Subcutaneous abdominal adipose tissue (tissue), 5 donors: ENCODE measurements at regions not wholly inside any gene's neighbourhood (a gene's known extent, or its start where the extent isn't known, plus 50 kb on each side); places are given as distances from the start of the nearest gene placed in this dataset.

Experiments used
- H3K27ac ChIP-seq: one replicate; pipeline ENCODE4 v1.7.0; 2013; ENCODE audit warnings: low read depth, mild to moderate bottlenecking, inconsistent platforms, low read length, moderate library complexity
- H3K27me3 ChIP-seq, 5 donors: one replicate each; pipeline ENCODE4 v1.7.0; 2013; ENCODE audit warnings: low read length in 5 of 5, inconsistent platforms in 1 of 5; ENCODE audit not compliant: control insufficient read depth in 5 of 5, insufficient read depth in 4 of 5
- H3K36me3 ChIP-seq, 5 donors: one replicate each; pipeline ENCODE4 v1.7.0; 2013; ENCODE audit warnings: low read length in 5 of 5; ENCODE audit not compliant: control insufficient read depth in 5 of 5, insufficient read depth in 5 of 5
- H3K4me1 ChIP-seq, 5 donors: one replicate each; pipeline ENCODE4 v1.7.0; 2013; ENCODE audit warnings: low read length in 5 of 5, mild to moderate bottlenecking in 3 of 5, moderate library complexity in 1 of 5; ENCODE audit not compliant: control insufficient read depth in 5 of 5, insufficient read depth in 5 of 5
- H3K4me3 ChIP-seq, 5 donors: one replicate each; pipeline ENCODE4 v1.7.0; 2013; ENCODE audit warnings: low read length in 5 of 5, low read depth in 1 of 5
- H3K9ac ChIP-seq, 5 donors: one replicate each; pipeline ENCODE4 v1.7.0; 2013; ENCODE audit warnings: low read length in 5 of 5, mild to moderate bottlenecking in 4 of 5, moderate library complexity in 3 of 5
- H3K9me3 ChIP-seq, 5 donors: one replicate each; pipeline ENCODE4 v1.7.0; 2013; ENCODE audit warnings: low read length in 5 of 5; ENCODE audit not compliant: control insufficient read depth in 5 of 5
- donor health status: healthy.
- donor health status: healthy.
- donor health status: healthy.
- donor health status: healthy.
- donor health status: healthy.

DNA sequence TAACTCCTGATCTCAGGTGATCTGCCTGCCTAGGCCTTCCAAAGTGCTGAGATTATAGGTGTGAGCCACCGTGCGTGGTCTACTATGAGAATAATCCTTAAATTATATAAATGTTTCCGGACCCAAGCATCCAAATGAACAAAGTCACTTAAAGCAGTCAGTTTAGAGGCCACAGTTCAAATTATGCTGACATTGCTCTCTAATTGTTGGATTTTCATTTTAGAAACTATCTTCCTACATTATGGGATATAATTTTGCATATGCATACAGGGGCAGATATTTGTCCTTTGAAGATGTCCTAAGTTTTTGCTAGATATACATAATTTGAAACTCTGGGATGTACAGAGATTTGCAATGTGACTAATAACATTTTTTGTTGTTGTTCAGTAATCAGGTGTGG is 390.1 kb downstream of the RND3 start:
- Histone ChIP-seq H3K36me3 (no peaks in the 10 kb centered on the region), H3K4me3 (no peak overlapping the region), H3K9ac (no peak overlapping the region), H3K4me1 (peaks cover 0 to 12% (median 4%) of the 10 kb centered on the region in 5 donors), H3K9me3 (no peaks in the 10 kb centered on the region), H3K27me3 (no peaks in the 10 kb centered on the region), H3K27ac (no peak overlapping the region)

DNA sequence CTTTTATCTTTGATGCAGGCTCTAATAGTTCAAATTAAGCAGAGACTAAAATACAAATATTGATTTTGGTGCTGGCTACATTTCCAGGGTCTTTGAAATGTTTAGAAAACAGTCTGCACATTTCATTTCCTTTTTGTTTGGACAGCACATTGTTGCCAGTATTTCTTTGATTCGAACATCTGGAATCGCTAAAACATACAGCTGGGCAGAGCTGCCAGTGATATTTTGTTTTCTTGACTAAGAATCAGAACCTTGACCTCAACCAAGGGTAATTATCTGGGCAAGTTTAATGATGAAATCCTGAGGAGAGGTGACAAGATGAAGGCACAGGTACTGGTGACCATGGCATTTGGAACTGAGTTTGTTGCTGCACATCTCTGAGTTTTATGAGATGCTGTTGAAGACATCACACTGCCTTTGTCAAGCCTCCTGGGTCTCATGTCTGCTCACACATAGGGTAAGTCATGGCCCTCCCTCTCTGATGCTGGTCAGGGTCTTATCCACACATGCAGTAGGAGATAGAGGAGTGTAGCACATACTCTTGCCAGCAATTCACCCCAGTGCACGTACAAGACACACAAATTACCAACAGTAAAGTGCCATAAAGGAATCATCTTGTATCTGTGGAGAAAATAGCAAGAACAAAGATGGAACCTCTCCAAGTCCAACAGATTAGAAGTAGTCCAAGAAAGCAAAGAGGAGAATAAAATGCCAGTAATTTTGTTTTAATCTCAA is 391.9 kb downstream of the RND3 start:
- H3K9me3 ChIP-seq, result no peaks in the 10 kb centered on the region
- no peak overlapping the region for H3K9ac ChIP-seq
- H3K27ac ChIP-seq, result no peak overlapping the region
- peaks cover 0 to 12% (median 4%) of the 10 kb centered on the region in 5 donors for H3K4me1 ChIP-seq
- no peaks in the 10 kb centered on the region for H3K27me3 ChIP-seq
- H3K4me3 ChIP-seq, result no peak overlapping the region
- no peaks in the 10 kb centered on the region for H3K36me3 ChIP-seq

DNA sequence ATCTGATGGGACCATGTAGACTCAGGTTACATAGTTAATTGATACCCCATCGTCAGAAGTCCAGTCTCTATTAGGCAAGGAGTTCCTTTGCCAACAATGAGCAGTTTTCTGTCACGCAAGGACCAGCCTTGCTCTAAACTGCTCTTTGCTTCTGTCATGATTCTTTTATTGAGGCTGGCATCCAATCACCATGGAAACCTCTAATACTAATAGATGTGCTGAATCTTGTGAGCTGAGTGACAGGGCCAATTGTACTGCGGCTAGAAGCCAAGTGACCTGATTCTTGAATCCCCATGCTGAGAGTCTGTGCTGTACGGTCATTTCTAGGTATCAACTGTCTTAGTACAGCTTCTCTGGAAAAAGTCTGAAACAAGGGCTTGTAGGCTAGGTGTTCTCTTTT is 395.6 kb downstream of the RND3 start:
- H3K9me3 ChIP-seq, result no peaks in the 10 kb centered on the region
- no peaks in the 10 kb centered on the region for H3K4me1 ChIP-seq
- H3K4me3 ChIP-seq, result no peak overlapping the region
- no peaks in the 10 kb centered on the region for H3K36me3 ChIP-seq
- no peak overlapping the region for H3K27ac ChIP-seq
- no peaks in the 10 kb centered on the region for H3K27me3 ChIP-seq
- H3K9ac ChIP-seq, result no peak overlapping the region

DNA sequence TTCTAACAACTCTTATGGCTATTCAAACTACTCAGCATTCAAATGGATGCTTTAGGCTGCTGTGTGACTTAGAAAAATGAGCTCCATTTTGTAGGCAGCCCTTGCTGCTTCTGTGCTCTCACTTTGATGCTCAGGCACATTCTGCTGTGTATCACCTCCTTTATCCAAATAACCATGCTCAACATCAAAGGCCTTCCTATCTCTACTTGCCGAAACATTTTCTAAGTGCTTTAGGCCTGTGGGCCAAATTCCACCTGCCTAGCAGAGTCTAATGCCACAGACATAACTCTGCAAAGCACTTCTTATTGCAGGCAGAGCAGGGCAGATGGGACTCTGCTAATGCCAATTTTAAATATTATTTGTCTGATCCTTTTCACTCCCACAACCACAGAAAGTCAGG is 397.4 kb downstream of the RND3 start:
- H3K27ac ChIP-seq, result no peak overlapping the region
- no peaks in the 10 kb centered on the region for H3K36me3 ChIP-seq
- H3K27me3 ChIP-seq, result no peaks in the 10 kb centered on the region
- no peak overlapping the region for H3K4me3 ChIP-seq
- H3K9ac ChIP-seq, result no peak overlapping the region
- H3K4me1 ChIP-seq, result no peaks in the 10 kb centered on the region
- H3K9me3 ChIP-seq, result no peaks in the 10 kb centered on the region

DNA sequence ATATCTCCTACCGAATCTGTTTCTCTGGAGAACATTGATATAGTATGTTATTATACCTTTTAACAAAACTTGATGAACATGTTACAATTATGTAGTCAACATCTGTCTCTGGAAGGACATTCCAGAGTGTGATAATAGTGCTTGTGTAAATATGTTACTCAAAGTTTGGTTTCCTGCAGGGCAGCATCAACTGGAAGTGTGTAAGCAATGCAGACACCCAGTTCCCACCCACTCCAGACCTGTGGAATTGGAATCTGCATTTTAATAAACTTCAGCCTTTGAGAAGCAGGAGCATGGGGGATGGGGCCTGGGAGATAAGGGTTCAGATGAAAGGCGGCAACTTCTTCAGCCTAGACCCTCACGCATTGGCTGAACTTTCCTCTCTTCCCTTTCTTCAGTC is 398.9 kb downstream of the RND3 start:
- Histone ChIP-seq H3K9me3 (no peaks in the 10 kb centered on the region), H3K36me3 (no peaks in the 10 kb centered on the region), H3K4me1 (no peaks in the 10 kb centered on the region), H3K27me3 (no peaks in the 10 kb centered on the region), H3K9ac (no peak overlapping the region), H3K27ac (no peak overlapping the region), H3K4me3 (no peak overlapping the region)

DNA sequence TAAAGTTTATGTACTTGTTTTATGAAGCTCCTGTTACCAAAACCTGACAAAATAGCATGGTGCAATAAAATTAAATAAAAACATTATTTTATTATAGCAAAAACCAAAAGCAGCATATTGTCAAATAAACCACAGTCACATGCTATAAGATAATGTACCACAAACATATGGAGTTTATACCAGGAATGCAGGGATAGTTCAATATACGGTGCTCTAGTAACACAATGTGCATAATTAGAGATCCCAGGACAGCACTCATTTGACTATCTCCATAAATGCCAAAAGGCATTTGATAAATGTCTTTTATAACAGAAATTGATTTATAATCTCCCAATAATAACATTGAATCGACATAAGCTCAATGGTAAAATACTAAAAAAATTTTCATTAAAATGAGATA is 402.0 kb downstream of the RND3 start:
- H3K36me3 ChIP-seq, result no peaks in the 10 kb centered on the region
- H3K27me3 ChIP-seq, result no peaks in the 10 kb centered on the region
- no peak overlapping the region for H3K27ac ChIP-seq
- no peak overlapping the region for H3K9ac ChIP-seq
- H3K9me3 ChIP-seq, result no peaks in the 10 kb centered on the region
- H3K4me3 ChIP-seq, result no peak overlapping the region
- peaks cover 2 to 14% (median 6%) of the 10 kb centered on the region in 5 donors for H3K4me1 ChIP-seq

DNA sequence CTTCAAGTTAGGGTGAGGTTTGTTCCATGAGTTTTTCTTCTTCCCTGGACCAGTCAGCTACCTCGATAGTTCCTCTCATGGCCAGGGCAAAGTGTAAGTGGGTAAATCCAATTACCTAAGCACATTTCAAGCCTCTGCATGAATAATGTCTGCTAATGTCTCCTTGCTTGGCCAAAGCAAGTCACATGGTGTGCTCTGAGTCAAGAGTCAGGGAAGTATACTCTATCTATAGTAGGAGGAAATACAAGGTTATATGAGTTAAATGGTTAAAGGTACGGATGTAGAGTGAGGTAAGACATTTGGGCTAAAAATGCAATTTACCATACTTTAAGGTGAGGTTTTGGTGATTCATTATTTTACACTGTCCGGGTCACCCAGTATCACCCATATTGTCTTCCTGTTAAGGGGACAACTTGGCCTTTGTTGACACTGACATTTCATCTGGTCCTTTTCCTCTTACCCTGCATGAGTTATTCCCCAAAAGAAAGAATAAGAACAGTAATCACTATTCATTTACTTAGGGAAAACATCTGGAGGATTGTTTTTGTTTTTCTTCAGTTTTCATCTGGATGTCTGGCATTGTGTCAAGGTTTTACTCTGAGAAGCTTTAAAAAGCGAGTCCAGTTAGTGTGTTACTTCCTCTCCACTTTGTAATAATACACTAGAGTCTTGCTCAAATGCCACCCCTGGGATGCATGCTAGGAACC is 405.5 kb downstream of the RND3 start:
- H3K9ac ChIP-seq, result no peak overlapping the region
- no peak overlapping the region for H3K4me3 ChIP-seq
- no peaks in the 10 kb centered on the region for H3K9me3 ChIP-seq
- no peak overlapping the region for H3K27ac ChIP-seq
- H3K27me3 ChIP-seq, result no peaks in the 10 kb centered on the region
- H3K4me1 ChIP-seq, result peaks cover 2 to 14% (median 6%) of the 10 kb centered on the region in 5 donors
- H3K36me3 ChIP-seq, result no peaks in the 10 kb centered on the region

DNA sequence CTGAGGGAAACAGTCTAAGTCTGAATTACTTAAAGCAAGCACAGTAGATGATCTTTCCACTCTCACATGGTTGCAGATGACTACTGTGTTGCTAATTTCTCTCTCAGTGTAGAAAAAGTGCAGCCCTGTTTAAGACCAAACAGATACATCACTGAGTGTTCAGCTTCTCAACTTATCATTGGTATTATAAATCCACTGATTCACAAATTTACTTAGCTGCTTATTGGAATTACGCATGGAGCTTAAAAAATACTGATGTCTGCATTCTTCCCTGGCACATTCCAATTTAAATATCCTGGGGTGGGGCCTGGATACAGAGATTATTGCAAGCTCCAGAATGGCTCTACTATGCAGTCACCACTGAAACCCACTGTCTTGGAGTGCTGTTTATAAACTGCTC is 411.2 kb downstream of the RND3 start:
- H3K4me1 ChIP-seq, result peaks cover 0 to 8% (median 2%) of the 10 kb centered on the region in 5 donors
- H3K9ac ChIP-seq, result no peak overlapping the region
- H3K27me3 ChIP-seq, result no peaks in the 10 kb centered on the region
- H3K4me3 ChIP-seq, result no peak overlapping the region
- no peak overlapping the region for H3K27ac ChIP-seq
- H3K9me3 ChIP-seq, result peaks cover 0 to 3% (median 0%) of the 10 kb centered on the region in 5 donors
- H3K36me3 ChIP-seq, result no peaks in the 10 kb centered on the region

DNA sequence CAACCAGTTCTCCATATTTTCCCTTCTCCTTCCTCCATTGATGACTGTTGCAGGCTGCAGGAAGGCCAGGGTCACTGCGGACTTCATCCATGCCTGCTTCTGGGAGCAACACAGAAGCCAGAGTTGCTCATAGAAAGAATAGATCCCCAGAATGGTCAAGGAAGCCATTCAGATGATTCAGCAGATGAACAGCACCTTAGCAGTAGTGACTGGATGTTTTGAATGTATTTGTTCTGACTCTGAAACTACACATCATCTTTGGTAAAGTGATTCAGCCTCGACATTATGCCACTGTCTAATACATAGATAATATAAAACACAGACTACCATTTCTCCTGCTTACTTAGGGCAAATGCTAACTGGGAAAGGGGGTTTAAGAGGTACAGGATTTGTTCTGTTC is 411.6 kb downstream of the RND3 start:
- peaks cover 0 to 8% (median 2%) of the 10 kb centered on the region in 5 donors for H3K4me1 ChIP-seq
- H3K27ac ChIP-seq, result no peak overlapping the region
- no peaks in the 10 kb centered on the region for H3K36me3 ChIP-seq
- H3K4me3 ChIP-seq, result no peak overlapping the region
- H3K27me3 ChIP-seq, result no peaks in the 10 kb centered on the region
- H3K9me3 ChIP-seq, result peaks cover 0 to 3% (median 0%) of the 10 kb centered on the region in 5 donors
- H3K9ac ChIP-seq, result no peak overlapping the region

DNA sequence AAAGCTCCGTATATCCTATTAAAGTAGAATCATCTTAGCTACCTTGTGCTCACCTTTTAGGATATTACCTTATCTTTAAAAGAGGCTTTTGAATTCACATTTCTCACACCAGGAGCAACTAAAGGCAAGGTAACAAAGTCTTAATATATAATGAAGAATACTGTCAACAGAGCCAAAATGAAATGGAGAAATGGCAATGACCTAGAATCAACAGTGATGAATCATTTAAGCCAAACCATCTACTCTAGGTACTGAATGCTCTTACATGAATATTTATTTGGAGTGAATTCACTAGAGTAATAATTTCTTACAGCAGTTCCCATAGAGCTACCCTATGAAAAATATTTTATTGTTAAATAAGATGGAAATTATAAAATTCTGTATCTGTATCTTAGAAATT is 421.0 kb downstream of the RND3 start:
- H3K9ac ChIP-seq, result no peak overlapping the region
- H3K9me3 ChIP-seq, result peaks cover 0 to 3% (median 0%) of the 10 kb centered on the region in 5 donors
- H3K27ac ChIP-seq, result no peak overlapping the region
- peaks cover 0 to 16% (median 10%) of the 10 kb centered on the region in 5 donors for H3K4me1 ChIP-seq
- H3K36me3 ChIP-seq, result no peaks in the 10 kb centered on the region
- H3K4me3 ChIP-seq, result no peak overlapping the region
- no peaks in the 10 kb centered on the region for H3K27me3 ChIP-seq
